NOMO-1 treated with dmso at 0.1 percent for 144 hours (cell line): ENCODE measurements at regions not wholly inside any gene's neighbourhood (a gene's known extent, or its start where the extent isn't known, plus 50 kb on each side); places are given as distances from the start of the nearest gene placed in this dataset.

Experiments used
- DNase-seq: peaks from one replicate; lab custom pipeline; 2025; ENCODE audit not compliant: unreplicated experiment; lab: John Stamatoyannopoulos, UW

DNA sequence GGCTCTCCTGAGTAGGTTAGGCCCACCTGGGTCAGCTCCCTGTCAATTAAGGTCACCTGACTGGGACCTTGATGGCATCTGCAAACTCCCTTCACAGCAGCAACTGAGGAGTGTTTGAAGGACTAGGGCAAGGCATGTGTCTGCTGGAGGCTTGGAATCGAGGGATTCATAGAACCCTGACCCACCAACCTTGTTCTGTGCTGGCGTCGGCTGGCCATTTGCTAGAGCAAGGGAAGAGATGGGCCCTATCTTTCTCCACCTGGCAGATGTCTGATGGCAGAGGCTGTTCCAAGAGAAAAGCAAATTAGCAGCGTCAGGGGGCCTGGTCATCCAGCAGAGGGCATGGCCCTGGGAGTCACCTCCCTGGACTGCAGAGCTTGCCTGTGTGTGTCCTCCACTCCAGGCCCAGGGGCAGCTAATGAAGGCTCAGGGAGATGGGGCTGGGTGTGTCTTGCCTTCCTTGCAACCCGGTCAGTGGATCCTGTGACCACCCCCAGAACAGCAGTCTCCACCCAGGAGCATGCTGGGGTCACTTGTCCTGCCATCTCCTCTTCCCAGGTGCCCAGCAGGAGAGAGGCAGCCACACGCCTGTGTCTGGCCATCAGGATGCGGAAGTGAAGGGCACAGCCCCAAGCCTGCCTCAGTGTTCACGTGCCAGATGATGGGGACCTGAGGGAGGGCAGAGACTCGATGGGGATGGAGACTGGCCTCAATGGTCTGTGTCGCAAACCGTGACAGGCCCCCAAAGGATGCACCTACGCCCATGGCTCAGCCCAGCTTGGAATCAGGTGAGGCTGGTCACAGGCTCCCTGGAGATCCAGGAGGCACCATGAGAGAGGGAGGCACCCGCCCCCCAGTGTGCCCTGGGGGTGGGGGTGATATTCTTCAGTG, 53.9 kb downstream of the BARX1 start:
- no peak for DNase-seq

DNA sequence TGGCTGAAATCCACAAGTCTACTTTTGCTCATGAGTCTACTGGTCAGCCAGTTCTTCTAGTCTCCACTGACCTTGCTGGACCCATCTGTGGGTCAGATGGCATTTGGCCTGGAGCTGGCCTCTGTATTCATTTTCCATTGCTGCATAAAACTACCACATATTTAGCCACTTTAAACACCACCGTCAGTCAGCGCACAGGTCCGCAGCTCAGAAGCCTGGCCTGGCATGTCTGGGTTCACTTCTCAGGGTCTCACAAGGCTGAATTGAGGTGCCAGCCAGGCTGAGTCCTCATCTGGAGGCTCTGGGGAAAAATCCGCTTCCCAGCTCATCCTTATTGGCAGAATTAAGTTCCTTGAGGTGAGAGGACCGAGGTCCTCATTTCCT, 54.7 kb downstream of the BARX1 start:
- DNase-seq, result no peak

DNA sequence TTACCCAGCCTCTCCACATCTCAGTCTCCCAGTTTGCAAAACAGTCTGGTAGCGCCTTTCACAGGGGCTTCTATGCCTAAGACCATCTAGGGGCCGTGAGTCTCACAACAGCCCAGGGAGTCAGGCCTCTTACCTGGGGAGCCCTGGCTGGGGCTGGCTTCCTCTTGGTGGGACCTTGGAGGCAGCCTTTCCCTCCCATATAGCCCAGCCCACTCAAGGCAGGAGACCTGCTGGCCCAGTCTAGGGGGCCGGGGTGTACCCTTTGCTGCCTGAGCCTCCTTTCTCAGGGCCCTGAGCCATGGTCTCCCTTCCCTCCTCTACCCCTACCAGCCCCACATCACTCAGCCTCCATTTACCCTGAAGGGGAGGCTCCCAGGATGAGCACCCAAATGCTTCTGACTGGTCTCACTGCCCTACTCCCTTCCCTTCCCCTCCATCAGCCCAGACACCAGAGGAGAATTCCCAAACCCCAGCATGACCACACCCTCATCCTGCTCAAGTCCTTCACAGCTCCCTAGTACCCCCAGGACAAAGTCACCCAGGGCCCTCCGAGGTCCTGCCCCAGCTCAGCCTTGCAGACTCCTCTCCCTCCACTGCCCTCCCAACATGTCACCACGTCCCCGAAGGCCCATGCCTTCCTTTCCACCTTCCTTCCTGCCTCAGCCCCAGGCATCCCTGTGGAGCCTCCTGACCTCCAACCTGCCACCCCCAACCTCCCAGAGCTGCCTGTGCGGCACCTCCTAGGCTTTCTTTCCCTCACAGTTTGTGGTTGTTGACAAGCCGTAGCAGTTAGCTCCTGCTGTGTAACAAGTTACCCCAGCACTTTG, 55.3 kb downstream of the BARX1 start:
- DNase-seq, result no peak

DNA sequence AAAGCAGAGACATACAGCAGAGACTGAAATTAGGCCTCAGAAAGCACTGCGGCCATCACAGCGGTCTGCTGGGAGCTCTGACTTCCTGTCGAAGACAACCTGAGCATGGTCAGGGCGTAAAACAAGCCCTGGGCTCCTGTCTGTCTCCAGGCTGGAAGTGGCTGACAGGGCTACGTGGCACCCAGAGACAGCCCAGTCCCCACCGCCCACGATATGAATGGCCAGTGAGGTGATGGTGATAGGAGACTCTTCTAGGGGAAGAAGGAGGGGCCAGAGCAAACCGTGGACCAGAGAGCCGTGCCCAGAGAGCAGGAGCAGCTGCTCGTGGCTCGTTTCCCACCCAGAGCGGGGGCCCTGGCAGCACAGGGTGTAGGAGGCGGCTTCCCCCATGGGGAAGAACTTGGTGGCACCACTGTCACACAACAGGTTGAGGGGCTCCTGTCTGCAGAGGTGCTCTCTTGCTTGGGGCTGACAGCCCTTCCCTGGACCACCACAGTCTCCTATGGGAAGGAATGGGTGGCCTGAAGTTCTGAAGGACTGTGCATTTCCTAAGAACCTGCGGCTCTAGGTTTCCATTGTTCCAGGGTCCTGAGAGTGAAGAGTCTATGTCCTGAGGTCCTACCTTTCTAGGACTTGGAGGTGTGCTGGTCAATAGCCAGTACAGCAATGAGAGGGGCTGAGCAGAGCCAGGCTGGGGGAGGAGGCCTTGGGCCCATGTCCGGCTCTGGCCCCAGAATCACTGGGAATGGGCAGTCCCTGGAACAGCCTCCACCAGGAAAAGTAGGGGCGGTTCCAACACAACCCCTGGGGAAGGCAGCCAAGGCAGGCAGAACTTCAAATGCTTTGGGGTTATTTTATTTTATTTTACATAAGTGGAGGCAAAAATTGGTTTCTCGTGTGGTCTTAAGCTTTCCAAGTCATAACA, 56.4 kb downstream of the BARX1 start:
- no peak for DNase-seq

DNA sequence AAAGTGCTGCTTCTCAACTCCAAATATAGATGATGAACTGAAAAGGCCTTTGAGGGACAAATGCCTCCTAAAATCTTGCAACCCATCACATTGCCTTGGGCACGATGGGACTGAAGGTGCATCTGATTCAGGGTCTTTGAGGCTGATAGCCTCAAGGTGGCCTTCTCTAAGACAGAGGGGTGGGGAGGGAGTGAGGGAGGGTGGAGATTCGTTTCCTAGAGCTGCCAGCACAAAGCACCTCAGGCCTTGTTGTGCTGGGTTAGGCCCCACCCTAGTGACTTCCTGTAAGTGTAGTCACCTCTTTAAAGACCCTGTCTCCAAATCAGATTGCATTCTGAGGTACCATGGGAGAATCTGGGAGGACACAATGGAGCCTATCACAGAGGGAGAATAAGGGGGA, 57.1 kb downstream of the BARX1 start:
- DNase-seq, result no peak

DNA sequence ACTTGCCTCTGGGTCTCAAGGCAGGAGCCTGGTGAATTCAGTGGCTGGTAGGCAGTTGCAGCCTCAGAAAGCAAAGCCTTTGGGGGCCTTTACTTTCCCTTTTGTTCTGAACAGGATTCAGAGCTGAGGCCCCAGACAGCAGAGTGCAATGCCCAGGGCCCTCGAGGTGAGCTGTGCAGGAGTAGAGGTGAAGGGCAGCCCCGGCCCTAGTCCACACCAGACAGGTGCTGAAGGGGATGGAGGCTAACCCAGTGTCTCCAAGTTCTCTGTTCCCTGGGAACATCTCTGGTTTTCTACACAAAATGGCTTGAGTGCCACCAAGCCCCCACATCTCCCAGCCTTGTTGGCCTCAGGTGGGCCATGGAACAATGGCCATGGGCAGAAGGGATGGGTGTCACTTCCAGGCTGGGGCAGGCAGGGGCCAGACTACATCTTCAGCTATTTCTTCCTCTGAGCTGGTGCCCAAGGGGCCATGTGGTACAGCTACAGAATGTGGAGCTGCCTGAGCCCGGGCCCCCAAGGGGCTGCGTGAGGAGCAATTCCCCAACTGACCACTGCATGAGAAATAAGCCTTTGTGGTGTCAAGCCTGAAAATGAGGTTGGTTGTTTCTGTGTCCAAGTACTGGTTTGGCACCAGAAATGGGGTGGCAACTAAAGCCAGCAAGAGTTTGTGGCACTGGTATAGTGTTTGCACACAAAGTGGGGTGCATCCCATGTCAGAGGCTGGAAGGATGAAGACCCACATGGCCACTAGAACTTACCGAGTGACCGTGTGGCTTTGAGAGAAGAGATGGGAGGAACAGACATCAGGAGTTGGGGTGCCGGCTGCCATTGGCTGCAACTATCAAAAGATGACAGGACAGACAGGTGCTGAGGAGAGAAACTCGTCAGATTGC, 57.8 kb downstream of the BARX1 start:
- no peak for DNase-seq

DNA sequence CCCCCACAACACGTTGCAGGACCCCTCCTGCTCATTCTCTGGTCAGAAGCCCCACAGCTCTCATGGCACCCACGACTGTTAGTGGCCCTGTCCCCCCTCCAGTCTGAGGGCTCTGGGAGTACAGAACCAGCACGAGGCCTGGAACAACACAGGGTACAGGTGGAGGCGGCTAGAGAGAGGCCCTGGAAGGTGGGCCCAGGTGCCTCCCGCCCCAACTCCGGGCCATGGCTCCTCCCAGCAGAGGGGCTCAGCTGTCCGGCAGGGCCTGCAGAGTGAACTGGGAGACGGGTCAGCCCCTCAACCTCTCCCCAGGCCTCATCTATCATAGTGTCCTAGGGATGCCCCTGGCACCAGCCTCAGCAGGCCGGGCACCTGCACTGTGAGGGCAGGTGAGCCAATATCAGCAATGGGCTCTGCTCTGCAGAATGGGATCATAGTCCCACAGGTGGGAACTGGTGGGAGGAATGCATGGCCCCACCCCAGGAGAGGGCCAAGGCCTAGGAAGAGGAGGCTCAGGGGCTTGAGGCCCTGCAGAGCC, 58.6 kb downstream of the BARX1 start:
- no peak for DNase-seq

DNA sequence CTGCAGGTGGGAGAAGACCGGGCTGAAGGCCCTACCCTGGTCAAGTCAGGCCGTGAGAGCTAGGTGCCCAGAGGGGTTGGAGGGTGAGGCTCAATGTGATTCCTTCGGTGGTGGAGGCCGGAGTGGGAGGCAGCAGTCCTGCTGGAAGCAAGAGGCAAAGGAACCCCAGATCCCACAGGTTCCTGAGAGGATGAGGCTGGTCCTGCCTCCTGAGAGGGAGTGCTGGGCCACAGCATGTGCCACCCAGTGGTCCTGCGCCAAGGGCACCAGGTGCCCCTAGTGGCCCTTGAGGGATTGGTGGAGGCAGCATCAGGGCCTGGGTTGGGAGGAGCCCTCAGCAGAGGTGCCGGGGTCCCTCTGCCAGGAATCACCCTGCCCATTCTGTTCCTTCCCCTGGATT, 59.1 kb downstream of the BARX1 start:
- DNase-seq, result no peak

DNA sequence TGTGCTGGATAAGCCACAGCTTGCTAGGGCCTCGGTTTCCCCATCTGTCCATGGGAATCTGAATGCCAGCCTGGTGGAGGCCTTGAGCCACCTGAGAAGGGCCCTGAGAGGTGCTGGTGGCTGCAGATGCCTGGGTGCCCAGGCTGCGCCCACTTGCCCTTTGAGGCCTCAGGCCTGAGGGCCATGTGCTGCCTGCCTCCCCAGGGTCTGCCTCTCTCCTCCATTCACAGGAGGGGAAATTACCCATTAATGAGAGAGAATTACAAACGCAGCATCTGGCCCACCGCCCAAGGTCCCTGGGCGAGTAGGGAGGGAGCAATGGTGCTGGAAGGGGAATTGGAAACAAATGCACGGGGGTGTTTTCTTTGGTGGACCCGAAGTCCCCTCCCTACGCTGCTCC, 59.6 kb downstream of the BARX1 start:
- no peak for DNase-seq

DNA sequence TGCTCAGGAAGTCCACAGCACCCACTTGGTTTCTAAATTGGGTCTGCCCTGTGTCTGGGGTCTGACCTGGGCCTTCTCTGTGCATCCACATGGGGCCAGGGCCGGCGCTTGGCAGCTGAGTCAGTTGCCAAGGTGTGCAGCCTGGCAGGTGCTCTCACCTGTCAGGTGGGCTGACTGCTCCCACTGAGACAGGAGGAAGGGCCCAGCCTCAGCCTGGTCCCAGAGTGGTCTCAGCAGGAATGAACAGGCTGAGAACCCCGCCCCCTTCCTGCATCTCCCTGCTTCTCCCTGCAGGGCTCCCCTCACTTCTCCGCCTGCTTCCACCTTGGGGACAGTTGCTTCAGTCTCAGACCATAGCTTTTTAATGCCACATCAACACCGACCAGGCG, 60.5 kb downstream of the BARX1 start:
- no peak for DNase-seq

DNA sequence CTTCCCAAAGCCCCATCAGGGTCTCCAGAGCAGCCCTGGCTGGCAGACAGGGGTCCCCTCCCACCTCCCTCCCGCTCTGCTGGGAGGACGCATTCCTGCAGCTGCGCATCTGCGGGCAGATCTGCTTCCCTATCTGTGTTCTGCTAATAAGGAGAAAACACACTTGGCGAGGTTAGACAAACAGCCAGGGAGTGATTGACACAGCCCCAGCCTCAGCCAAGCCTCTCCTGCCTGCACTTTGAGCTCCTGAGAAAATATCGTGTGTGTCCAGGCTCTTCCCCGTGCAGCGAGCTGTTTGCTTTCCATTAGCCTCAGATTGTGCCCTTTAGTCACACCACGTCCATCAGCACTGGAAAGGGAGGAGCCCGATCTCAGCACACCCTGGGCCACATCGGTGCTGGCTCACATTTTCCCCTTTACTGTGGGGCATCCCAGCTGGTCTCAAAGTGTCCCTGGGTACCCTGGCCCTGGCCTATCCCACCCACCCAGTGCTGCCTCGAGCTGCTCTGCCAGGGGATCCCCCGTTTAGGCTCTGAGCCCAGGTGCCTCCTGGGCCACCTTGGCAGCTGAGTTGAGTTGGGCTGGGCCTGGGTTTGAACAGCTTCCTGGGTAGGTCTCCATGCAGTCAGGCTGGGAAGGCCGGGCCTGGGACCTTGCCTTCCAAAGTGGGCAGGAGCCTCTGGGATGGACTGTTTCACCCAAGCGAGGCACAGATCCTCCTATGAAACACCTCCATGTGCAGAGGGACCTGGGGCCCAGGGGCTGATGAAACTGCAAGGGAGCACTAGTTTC, 61.1 kb downstream of the BARX1 start:
- DNase-seq, result no peak

DNA sequence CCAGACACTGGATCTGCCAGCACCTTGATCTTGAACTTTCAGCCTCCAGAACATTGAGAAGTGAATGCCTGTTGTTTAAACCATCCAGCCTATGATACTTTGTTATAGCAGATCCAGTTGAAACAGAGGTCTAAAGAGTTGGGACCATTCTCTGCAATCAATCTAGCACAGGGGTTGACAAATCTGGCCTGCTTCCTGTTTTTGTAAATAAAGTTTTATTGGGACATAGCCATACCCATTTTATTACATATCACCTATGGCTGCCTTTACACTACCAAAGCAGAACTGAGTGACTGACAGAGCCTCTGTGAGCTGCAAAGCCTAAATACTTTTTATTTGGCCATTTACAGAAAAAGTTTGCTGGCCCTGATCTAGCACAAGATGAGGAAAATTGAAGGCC, 62.0 kb downstream of the BARX1 start:
- no peak for DNase-seq

DNA sequence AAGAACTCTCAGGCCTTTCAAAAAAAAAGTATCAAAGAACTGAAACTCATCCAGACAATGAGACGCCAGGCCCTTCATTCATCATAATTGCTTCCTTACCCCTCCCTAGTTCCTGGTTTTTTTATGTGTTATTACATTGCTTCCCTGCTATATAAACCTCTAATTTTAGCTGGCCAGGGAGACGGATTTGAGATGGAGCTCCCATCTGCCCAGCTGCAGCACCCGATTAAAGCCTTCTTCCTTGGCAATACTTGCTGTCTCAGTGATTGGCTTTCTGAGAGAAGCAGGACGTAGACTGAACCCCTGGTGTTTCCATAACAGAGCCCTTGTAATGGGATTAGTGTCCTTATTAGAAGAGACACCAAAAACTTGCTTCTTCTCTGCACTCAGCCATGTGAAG, 62.4 kb downstream of the BARX1 start:
- no peak for DNase-seq

DNA sequence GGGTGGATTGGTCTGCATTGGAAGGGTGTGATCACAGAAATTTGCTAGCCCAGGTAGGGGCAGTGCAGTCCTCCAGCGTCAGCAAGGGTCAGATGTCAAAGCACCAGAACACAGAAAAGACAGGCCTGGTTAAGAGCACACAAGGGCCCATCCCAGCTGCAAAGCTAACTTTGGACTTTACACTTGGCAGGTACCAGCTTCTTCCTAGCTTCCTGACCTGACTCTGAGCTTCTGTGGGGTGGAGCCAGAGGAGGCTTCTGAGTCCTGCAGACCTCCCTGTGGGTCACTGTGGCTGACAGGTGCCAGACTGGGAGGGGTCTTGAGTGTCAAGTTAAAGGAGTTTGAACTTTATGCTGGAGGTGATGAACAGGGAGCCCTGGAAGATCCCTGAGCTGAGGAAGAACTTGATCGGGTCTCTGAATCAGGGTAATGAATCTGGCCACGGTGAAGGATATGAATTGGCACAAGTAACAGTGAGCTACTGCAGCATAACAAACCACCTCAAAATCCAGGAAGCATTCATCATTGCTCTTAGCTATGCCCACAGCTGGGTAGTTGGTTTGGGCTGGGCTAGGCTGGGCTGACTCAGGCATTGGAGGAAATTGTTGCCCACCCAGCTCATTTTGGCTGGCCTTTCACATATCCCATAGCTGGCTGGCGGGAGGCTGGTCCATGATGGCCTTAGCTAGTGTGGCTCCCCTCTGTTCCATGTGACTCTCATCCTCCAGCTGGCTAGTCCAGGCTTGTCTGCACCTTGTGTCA, 63.4 kb downstream of the BARX1 start:
- no peak for DNase-seq

DNA sequence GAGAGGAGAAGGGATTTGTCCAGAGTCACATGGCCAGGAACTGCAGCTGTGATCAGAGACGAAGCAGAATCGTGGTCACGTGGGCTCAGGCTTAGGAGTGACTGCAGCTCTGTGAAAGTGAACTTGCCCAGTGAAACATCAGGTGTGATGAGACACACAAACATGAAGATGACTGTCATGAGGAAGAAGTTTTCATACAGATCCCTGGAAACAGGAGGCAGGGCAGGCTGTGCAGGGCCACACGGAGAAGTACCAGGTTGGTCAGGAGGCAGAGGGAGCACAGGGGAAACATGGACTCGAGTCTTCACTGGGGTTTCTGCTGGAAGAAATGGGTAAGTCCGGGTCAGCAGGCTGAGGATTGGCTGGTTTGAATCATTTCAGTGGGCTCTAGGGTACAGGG, 64.1 kb downstream of the BARX1 start:
- no peak for DNase-seq

DNA sequence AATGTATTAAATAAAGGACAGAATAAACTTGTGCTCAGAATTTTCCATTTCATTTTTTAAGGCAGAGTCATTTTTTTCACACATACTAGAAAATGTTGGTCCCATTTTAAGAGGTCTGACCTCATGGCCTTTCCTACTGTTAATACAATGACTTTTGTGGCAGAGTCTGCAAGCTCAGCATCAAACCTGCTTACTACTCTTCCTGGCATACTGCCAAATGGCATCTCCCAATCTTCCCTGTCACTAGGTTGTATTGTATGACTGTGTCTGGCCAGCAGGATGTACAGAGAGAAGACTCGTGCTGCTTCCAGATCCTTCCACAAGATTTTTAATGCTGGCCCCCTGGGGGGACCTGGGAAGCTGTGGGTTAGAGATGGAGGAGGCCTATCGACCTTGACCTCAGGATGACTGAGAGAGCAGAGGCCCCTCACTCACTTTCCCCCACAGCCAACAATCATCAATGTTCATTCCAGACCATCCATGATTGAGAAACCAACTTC, 64.7 kb downstream of the BARX1 start:
- DNase-seq, result no peak

DNA sequence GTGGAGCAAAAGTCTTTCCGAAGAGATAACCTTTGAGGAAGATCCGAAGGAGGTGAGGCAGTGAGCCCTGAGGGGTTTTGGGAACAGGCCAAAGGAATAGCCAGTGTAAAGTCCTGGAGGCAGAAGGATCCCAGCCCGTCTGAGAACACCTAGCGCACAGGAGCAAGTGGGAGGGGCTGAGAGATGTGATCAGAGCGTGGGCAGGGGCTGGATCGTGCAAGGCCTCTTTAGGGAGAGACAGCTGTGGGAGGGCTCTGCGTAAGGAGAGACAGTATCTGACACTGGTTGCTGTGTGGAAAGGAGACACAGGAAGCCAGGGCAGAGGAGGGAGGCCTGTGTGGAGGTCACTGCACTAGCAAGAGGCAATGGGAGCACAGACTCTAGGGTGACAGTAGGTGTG, 68.2 kb downstream of the BARX1 start:
- no peak for DNase-seq

DNA sequence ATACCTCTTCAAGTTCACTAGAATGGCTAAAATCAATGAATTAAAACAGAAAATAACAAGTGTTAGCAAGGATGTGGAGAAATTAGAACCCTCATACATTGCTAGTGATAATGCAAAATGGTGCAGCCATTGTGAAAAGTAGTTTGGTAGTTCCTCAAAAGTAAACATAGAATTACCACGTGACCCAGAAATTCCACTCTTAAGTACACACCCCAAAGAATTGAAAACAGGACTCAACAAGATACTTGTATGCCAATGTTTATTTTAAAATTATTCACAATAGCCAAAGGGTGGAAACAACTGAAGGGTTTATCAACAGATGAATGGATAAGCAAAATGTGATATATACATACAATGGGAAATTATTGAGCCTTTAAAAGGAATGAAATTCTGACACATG, 70.3 kb downstream of the BARX1 start:
- DNase-seq, result no peak
